ENCODE measurements at regions not wholly inside any gene's neighbourhood (a gene's known extent, or its start where the extent isn't known, plus 50 kb on each side); places are given as distances from the start of the nearest gene placed in this dataset.
"Not testable (repeated sequence)": the region's sequence is repeated elsewhere in the genome, so short reads cannot be mapped to it uniquely, and the experiment has no call there.

- POLR2A ChIA-PET; H3K9ac ChIP-seq (ENCODE audit: control insufficient read depth, insufficient read depth, low read length); H3K4me3 ChIP-seq; H3K79me2 ChIP-seq (ENCODE audit: control insufficient read depth, insufficient read depth, low read length); H4K20me1 ChIP-seq (ENCODE audit: control insufficient read depth, insufficient read depth); FAIRE-seq; intact Hi-C loops (cut with micrococcal nuclease; ENCODE audit: unreplicated experiment); H3K9me3 ChIP-seq (replicated peaks; ENCODE audit: control insufficient read depth, insufficient read depth, low read length); H3K27ac ChIP-seq (ENCODE audit: control insufficient read depth, insufficient read depth); H3K4me1 ChIP-seq (ENCODE audit: control insufficient read depth, insufficient read depth, low read length); BruUV-seq (replicated peaks); H3K4me2 ChIP-seq (ENCODE audit: control insufficient read depth, insufficient read depth); DNase-seq (ENCODE audit: low read depth, low spot score); H3K36me3 ChIP-seq (ENCODE audit: control insufficient read depth in 2 of 2, insufficient read depth in 2 of 2, low read length in 1 of 2); H2AFZ ChIP-seq (ENCODE audit: control insufficient read depth, low read depth, low read length); ATAC-seq; RAD21 ChIA-PET (ENCODE audit: unreplicated experiment); in situ Hi-C loops (cut with MboI); H3K27me3 ChIP-seq (replicated peaks in 1 of 2; ENCODE audit: control insufficient read depth in 2 of 2, insufficient read depth in 2 of 2, low read length in 1 of 2): not testable (repeated sequence)
- CTCF ChIA-PET = interaction anchor here (1.0 kb wide), 1 partner anchor 65 kb away, joined by 3 read pairs; no protein-coding TSS in a partner anchor
- 4% methylated on average over 2 of the region's 2 CpGs for WGBS (ENCODE audit: insufficient coverage, insufficient replicate concordance, low lambda C conversion rate, missing lambda C conversion rate)
- SMC1A ChIA-PET (ENCODE audit: uncharacterized antibody, unreplicated experiment) = interaction anchor here (0.6 to 2.2 kb wide), 4 partner anchors 12 to 1016 kb away, joined by 3 to 8 read pairs (median 4); no protein-coding TSS in a partner anchor
Observed at GRCh38 chr2:215630796-215631195, 194.9 kb upstream of the FN1 start.

- Histone ChIP-seq H3K79me2 (ENCODE audit: control insufficient read depth, insufficient read depth, low read length) (no peaks in the 10 kb centered on the region), H3K36me3 (ENCODE audit: control insufficient read depth in 2 of 2, insufficient read depth in 2 of 2, low read length in 1 of 2) (no peaks in the 10 kb centered on the region), H3K27me3 (replicated peaks in 1 of 2; ENCODE audit: control insufficient read depth in 2 of 2, insufficient read depth in 2 of 2, low read length in 1 of 2) (no peaks in the 10 kb centered on the region), H2AFZ (ENCODE audit: control insufficient read depth, low read depth, low read length) (no peak overlapping the region), H3K4me2 (ENCODE audit: control insufficient read depth, insufficient read depth) (no peak overlapping the region), H3K4me1 (ENCODE audit: control insufficient read depth, insufficient read depth, low read length) (no peaks in the 10 kb centered on the region), H3K4me3 (no peak overlapping the region), H3K27ac (ENCODE audit: control insufficient read depth, insufficient read depth) (no peak overlapping the region), H3K9ac (ENCODE audit: control insufficient read depth, insufficient read depth, low read length) (no peak overlapping the region), H4K20me1 (ENCODE audit: control insufficient read depth, insufficient read depth) (no peaks in the 10 kb centered on the region), H3K9me3 (replicated peaks; ENCODE audit: control insufficient read depth, insufficient read depth, low read length) (no peaks in the 10 kb centered on the region; the same call in 2 of the 3 replicates)
- TF ChIP-seq ZSCAN29 (IDR thresholded peaks at IDR 0.05) (no peak), CTCF (IDR thresholded peaks at IDR 0.05 in 2 of 3, conservative IDR thresholded peaks at IDR 0.05 in 1 of 3; ENCODE audit: control insufficient read depth in 2 of 3, extremely low read depth in 1 of 3, insufficient read depth in 1 of 3, low read depth in 3 of 3, low read length in 3 of 3) (no peak), BCL3 (IDR thresholded peaks at IDR 0.05; ENCODE audit: borderline replicate concordance, insufficient read depth, low read depth, low read length, poor library complexity, severe bottlenecking) (no peak)
- TF ChIP-seq, protein P1, sequence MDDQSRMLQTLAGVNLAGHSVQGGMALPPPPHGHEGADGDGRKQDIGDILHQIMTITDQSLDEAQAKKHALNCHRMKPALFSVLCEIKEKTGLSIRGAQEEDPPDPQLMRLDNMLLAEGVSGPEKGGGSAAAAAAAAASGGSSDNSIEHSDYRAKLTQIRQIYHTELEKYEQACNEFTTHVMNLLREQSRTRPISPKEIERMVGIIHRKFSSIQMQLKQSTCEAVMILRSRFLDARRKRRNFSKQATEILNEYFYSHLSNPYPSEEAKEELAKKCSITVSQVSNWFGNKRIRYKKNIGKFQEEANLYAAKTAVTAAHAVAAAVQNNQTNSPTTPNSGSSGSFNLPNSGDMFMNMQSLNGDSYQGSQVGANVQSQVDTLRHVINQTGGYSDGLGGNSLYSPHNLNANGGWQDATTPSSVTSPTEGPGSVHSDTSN (IDR thresholded peaks at IDR 0.05; ENCODE audit: insufficient replicate concordance, low read depth, low read length) = no peak
- intact Hi-C loops (cut with micrococcal nuclease; ENCODE audit: unreplicated experiment) (no loop called here), in situ Hi-C loops (cut with MboI) (no loop called here)
- ChIA-PET POLR2A (no interaction called here), CTCF (interaction anchor here (1.6 kb wide), 2 partner anchors 54 to 203 kb away, joined by 3 to 4 read pairs; no protein-coding TSS in a partner anchor), RAD21 (ENCODE audit: unreplicated experiment) (no interaction called here), SMC1A (ENCODE audit: uncharacterized antibody, unreplicated experiment) (interaction anchor here (0.8 to 2.3 kb wide), 6 partner anchors 9 to 139 kb away, joined by 3 to 8 read pairs (median 6); no protein-coding TSS in a partner anchor)
- FAIRE-seq = no peak
- no peak for DNase-seq (ENCODE audit: low read depth, low spot score)
- 0% methylated on average over 1 of the region's 1 CpG for WGBS (ENCODE audit: insufficient coverage, insufficient replicate concordance, low lambda C conversion rate, missing lambda C conversion rate)
- peak; percentile 40 for ATAC-seq
- BruUV-seq (replicated peaks) = no TSS peak
Observed at GRCh38 chr2:215627771-215628170, 191.9 kb upstream of the FN1 start.
